ENCODE measurements at regions not wholly inside any gene's neighbourhood (a gene's known extent, or its start where the extent isn't known, plus 50 kb on each side); places are given as distances from the start of the nearest gene placed in this dataset.
A peak's percentile ranks its signal among the peaks of the same experiment; 100 is the strongest.

GRCh38 chr2:239814116-239814860 lies 210.9 kb downstream of the NDUFA10 start:
- no peak for TF ChIP-seq CTCF (IDR thresholded peaks at IDR 0.05)
- TF ChIP-seq EP300 (IDR thresholded peaks at IDR 0.05; ENCODE audit: low read depth) = no peak
- TF ChIP-seq POLR2A (IDR thresholded peaks at IDR 0.05) = no peak
- TF ChIP-seq POLR2AphosphoS5 (IDR thresholded peaks at IDR 0.05) = peak; percentile 37 to 76 (median 57)
